GM23338 (cell line): ENCODE measurements at regions not wholly inside any gene's neighbourhood (a gene's known extent, or its start where the extent isn't known, plus 50 kb on each side); places are given as distances from the start of the nearest gene placed in this dataset.

Source experiments
- ATAC-seq: fragments of 200-7000 bp; cut with Tn5 transposase; 3 replicates; pipeline ENCODE4 v1.9.1; 2020
- DNase-seq: peaks from one replicate; pipeline ENCODE4 v3.0.0-alpha.2; 2015; ENCODE audit warnings: low spot score
- H2AFZ ChIP-seq: fragments of 200-600 bp; sonication (generic); 2 replicates; pipeline ENCODE4 v1.8.0; 2016; ENCODE audit warnings: antibody characterized with exemption, mild to moderate bottlenecking, moderate library complexity
- H3F3A ChIP-seq: fragments of 200-600 bp; sonication (generic); replicated peaks from 2 replicates; pipeline ENCODE4 v1.8.0; 2017; ENCODE audit warnings: antibody characterized with exemption, mixed run types, low read depth
- H3K27ac ChIP-seq: fragments of 200-600 bp; sonication (generic); 2 replicates; pipeline ENCODE4 v1.6.1; 2016; ENCODE audit warnings: low read depth
- H3K27me3 ChIP-seq: fragments of 200-600 bp; sonication (generic); 2 replicates; pipeline ENCODE4 v1.8.0; 2016; ENCODE audit warnings: mild to moderate bottlenecking, mixed run types, moderate library complexity; ENCODE audit not compliant: insufficient read depth
- H3K36me3 ChIP-seq: fragments of 200-600 bp; sonication (generic); 2 replicates; pipeline ENCODE4 v1.8.0; 2016; ENCODE audit warnings: mild to moderate bottlenecking; ENCODE audit not compliant: insufficient read depth
- H3K4me1 ChIP-seq: fragments of 200-600 bp; sonication (generic); 2 replicates; pipeline ENCODE4 v1.8.0; 2016; ENCODE audit warnings: mild to moderate bottlenecking, moderate library complexity; ENCODE audit not compliant: insufficient read depth
- H3K4me2 ChIP-seq: fragments of 200-600 bp; sonication (generic); 2 replicates; pipeline ENCODE4 v1.7.1; 2017; ENCODE audit warnings: mixed run types
- H3K4me3 ChIP-seq: fragments of 200-600 bp; sonication (generic); 2 replicates; pipeline ENCODE4 v1.6.1; 2016; ENCODE audit warnings: mixed run types
- H3K79me2 ChIP-seq: fragments of 200-600 bp; sonication (generic); replicated peaks from 2 replicates; pipeline ENCODE4 v1.8.0; 2017; ENCODE audit warnings: mild to moderate bottlenecking; ENCODE audit not compliant: insufficient read depth
- H3K9me2 ChIP-seq: fragments of 200-600 bp; sonication (generic); 2 replicates; pipeline ENCODE4 v1.8.0; 2017; ENCODE audit not compliant: insufficient read depth
- H4K20me1 ChIP-seq: fragments of 200-600 bp; sonication (generic); replicated peaks from 2 replicates; pipeline ENCODE4 v1.8.0; 2017; ENCODE audit warnings: mild to moderate bottlenecking; ENCODE audit not compliant: insufficient read depth
- H3K27ac Mint-ChIP-seq: 2 replicates; pipeline ENCODE4 v1.8.0; 2020; ENCODE audit warnings: inconsistent platforms, mild to moderate bottlenecking, moderate library complexity, mixed read lengths
- H3K27me3 Mint-ChIP-seq: 3 replicates; pipeline ENCODE4 v1.8.0; 2022; ENCODE audit warnings: low read depth, mild to moderate bottlenecking, moderate library complexity, mixed read lengths, inconsistent platforms; ENCODE audit not compliant: insufficient read depth, poor library complexity
- H3K36me3 Mint-ChIP-seq: 3 replicates; pipeline ENCODE4 v1.8.0; 2021; ENCODE audit warnings: low read depth, mild to moderate bottlenecking, inconsistent platforms, moderate library complexity, mixed read lengths
- H3K4me1 Mint-ChIP-seq: 3 replicates; pipeline ENCODE4 v1.8.0; 2020; ENCODE audit warnings: mild to moderate bottlenecking, inconsistent platforms, mixed read lengths
- H3K4me3 Mint-ChIP-seq: 3 replicates; pipeline ENCODE4 v1.8.0; 2021; ENCODE audit warnings: moderate library complexity, mild to moderate bottlenecking, inconsistent platforms, mixed read lengths
- H3K9me3 Mint-ChIP-seq: 3 replicates; pipeline ENCODE4 v1.8.0; 2020; ENCODE audit warnings: moderate library complexity, mild to moderate bottlenecking, inconsistent platforms, mixed read lengths
- CREB1 ChIP-seq: fragments of 250-450 bp; sonication (Bioruptor Pico); IDR thresholded peaks from 2 replicates; pipeline ENCODE4 v1.5.0; 2020; ENCODE audit warnings: low read depth, mild to moderate bottlenecking, moderate library complexity
- ETS1 ChIP-seq: IDR thresholded peaks from 2 replicates; pipeline ENCODE4 v1.6.1; 2016; ENCODE audit warnings: antibody characterized with exemption
- EZH2 ChIP-seq: fragments of 200-600 bp; sonication (generic); IDR thresholded peaks from one replicate; pipeline ENCODE4 v1.8.0; 2017; ENCODE audit warnings: antibody characterized with exemption, mild to moderate bottlenecking, low read depth; ENCODE audit not compliant: unreplicated experiment
- EZH2phosphoT487 ChIP-seq: fragments of 200-600 bp; sonication (generic); IDR thresholded peaks from one replicate; pipeline ENCODE4 v1.8.1; 2018; ENCODE audit warnings: antibody characterized with exemption; ENCODE audit not compliant: unreplicated experiment
- JUNB ChIP-seq: IDR thresholded peaks from one replicate; pipeline ENCODE4 v1.6.1; 2016; ENCODE audit warnings: antibody characterized with exemption; ENCODE audit not compliant: unreplicated experiment
- NANOG ChIP-seq: IDR thresholded peaks from 2 replicates; pipeline ENCODE4 v1.6.1; 2016; ENCODE audit warnings: antibody characterized with exemption, borderline replicate concordance
- POLR2AphosphoS5 ChIP-seq: IDR thresholded peaks from 2 replicates; pipeline ENCODE4 v1.6.1; 2016; ENCODE audit warnings: antibody characterized with exemption, low read depth
- REST ChIP-seq: IDR thresholded peaks from one replicate; pipeline ENCODE4 v1.6.1; 2018; ENCODE audit warnings: antibody characterized with exemption; ENCODE audit not compliant: unreplicated experiment
- STAT1 ChIP-seq: IDR thresholded peaks from one replicate; pipeline ENCODE4 v1.6.1; 2016; ENCODE audit warnings: antibody characterized with exemption; ENCODE audit not compliant: unreplicated experiment
- ZNF114 ChIP-seq: fragments of 250-450 bp; sonication (Bioruptor Pico); IDR thresholded peaks from 2 replicates; pipeline ENCODE4 v1.5.0; 2020; ENCODE audit warnings: mild to moderate bottlenecking, moderate library complexity
- ZNF331 ChIP-seq: fragments of 250-450 bp; sonication (Bioruptor Pico); IDR thresholded peaks from 2 replicates; pipeline ENCODE4 v1.5.0; 2020; ENCODE audit warnings: low read depth, mild to moderate bottlenecking, moderate library complexity
- TF ChIP-seq, protein P1 (sequence below), 2 experiments: fragments of 200-600 bp in 1 of 2; sonication (generic) in 1 of 2; conservative IDR thresholded peaks; 2 replicates each; pipeline versions ENCODE4 v1.5.1 to v1.6.1; 2016 to 2017; ENCODE audit warnings: antibody characterized with exemption in 2 of 2, low read depth in 2 of 2, mild to moderate bottlenecking in 2 of 2, moderate library complexity in 1 of 2
- TF ChIP-seq, protein P2 (sequence below): fragments of 250-450 bp; sonication (Bioruptor Pico); IDR thresholded peaks from 2 replicates; pipeline ENCODE4 v1.5.0; 2020; ENCODE audit warnings: mild to moderate bottlenecking, moderate library complexity

- Mint-ChIP-seq H3K4me1 (no peaks in the 10 kb centered on the region), H3K4me3 (no peak overlapping the region), H3K9me3 (no peaks in the 10 kb centered on the region), H3K27ac (no peak overlapping the region), H3K27me3 (no peaks in the 10 kb centered on the region), H3K36me3 (no peaks in the 10 kb centered on the region)
- DNase-seq (no peak), ATAC-seq (no peak)
- Histone ChIP-seq H3K79me2 (no peaks in the 10 kb centered on the region), H3K4me3 (no peak overlapping the region), H3K4me1 (no peaks in the 10 kb centered on the region), H3K27me3 (no peaks in the 10 kb centered on the region), H3F3A (no peaks in the 10 kb centered on the region), H2AFZ (no peak overlapping the region), H3K36me3 (no peaks in the 10 kb centered on the region), H3K4me2 (no peak overlapping the region), H3K27ac (no peak overlapping the region), H3K9me2 (peaks cover 4% of the 10 kb centered on the region; the same call in 1 of the 2 replicates), H4K20me1 (no peaks in the 10 kb centered on the region)
- TF ChIP-seq REST, result no peak
- TF ChIP-seq NANOG, result no peak
- TF ChIP-seq JUNB, result no peak
- TF ChIP-seq, protein P1, sequence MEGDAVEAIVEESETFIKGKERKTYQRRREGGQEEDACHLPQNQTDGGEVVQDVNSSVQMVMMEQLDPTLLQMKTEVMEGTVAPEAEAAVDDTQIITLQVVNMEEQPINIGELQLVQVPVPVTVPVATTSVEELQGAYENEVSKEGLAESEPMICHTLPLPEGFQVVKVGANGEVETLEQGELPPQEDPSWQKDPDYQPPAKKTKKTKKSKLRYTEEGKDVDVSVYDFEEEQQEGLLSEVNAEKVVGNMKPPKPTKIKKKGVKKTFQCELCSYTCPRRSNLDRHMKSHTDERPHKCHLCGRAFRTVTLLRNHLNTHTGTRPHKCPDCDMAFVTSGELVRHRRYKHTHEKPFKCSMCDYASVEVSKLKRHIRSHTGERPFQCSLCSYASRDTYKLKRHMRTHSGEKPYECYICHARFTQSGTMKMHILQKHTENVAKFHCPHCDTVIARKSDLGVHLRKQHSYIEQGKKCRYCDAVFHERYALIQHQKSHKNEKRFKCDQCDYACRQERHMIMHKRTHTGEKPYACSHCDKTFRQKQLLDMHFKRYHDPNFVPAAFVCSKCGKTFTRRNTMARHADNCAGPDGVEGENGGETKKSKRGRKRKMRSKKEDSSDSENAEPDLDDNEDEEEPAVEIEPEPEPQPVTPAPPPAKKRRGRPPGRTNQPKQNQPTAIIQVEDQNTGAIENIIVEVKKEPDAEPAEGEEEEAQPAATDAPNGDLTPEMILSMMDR (conservative IDR thresholded peaks at IDR 0.05; ENCODE audit: low read depth in 2 of 2), result no peak
- TF ChIP-seq EZH2phosphoT487, result no peak
- TF ChIP-seq ETS1, result no peak
- no peak for TF ChIP-seq CREB1
- no peak for TF ChIP-seq ZNF114 (CRISPR knock-in tag)
- TF ChIP-seq, protein P2, sequence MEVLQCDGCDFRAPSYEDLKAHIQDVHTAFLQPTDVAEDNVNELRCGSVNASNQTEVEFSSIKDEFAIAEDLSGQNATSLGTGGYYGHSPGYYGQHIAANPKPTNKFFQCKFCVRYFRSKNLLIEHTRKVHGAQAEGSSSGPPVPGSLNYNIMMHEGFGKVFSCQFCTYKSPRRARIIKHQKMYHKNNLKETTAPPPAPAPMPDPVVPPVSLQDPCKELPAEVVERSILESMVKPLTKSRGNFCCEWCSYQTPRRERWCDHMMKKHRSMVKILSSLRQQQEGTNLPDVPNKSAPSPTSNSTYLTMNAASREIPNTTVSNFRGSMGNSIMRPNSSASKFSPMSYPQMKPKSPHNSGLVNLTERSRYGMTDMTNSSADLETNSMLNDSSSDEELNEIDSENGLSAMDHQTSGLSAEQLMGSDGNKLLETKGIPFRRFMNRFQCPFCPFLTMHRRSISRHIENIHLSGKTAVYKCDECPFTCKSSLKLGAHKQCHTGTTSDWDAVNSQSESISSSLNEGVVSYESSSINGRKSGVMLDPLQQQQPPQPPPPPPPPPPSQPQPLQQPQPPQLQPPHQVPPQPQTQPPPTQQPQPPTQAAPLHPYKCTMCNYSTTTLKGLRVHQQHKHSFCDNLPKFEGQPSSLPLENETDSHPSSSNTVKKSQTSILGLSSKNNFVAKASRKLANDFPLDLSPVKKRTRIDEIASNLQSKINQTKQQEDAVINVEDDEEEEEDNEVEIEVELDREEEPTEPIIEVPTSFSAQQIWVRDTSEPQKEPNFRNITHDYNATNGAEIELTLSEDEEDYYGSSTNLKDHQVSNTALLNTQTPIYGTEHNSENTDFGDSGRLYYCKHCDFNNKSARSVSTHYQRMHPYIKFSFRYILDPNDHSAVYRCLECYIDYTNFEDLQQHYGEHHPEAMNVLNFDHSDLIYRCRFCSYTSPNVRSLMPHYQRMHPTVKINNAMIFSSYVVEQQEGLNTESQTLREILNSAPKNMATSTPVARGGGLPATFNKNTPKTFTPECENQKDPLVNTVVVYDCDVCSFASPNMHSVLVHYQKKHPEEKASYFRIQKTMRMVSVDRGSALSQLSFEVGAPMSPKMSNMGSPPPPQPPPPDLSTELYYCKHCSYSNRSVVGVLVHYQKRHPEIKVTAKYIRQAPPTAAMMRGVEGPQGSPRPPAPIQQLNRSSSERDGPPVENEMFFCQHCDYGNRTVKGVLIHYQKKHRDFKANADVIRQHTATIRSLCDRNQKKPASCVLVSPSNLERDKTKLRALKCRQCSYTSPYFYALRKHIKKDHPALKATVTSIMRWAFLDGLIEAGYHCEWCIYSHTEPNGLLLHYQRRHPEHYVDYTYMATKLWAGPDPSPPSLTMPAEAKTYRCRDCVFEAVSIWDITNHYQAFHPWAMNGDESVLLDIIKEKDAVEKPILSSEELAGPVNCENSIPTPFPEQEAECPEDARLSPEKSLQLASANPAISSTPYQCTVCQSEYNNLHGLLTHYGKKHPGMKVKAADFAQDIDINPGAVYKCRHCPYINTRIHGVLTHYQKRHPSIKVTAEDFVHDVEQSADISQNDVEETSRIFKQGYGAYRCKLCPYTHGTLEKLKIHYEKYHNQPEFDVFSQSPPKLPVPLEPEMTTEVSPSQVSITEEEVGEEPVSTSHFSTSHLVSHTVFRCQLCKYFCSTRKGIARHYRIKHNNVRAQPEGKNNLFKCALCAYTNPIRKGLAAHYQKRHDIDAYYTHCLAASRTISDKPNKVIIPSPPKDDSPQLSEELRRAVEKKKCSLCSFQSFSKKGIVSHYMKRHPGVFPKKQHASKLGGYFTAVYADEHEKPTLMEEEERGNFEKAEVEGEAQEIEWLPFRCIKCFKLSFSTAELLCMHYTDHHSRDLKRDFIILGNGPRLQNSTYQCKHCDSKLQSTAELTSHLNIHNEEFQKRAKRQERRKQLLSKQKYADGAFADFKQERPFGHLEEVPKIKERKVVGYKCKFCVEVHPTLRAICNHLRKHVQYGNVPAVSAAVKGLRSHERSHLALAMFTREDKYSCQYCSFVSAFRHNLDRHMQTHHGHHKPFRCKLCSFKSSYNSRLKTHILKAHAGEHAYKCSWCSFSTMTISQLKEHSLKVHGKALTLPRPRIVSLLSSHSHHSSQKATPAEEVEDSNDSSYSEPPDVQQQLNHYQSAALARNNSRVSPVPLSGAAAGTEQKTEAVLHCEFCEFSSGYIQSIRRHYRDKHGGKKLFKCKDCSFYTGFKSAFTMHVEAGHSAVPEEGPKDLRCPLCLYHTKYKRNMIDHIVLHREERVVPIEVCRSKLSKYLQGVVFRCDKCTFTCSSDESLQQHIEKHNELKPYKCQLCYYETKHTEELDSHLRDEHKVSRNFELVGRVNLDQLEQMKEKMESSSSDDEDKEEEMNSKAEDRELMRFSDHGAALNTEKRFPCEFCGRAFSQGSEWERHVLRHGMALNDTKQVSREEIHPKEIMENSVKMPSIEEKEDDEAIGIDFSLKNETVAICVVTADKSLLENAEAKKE (CRISPR knock-in tag), result no peak
- no peak for TF ChIP-seq ZNF331 (CRISPR knock-in tag)
- TF ChIP-seq STAT1, result no peak
- TF ChIP-seq EZH2, result no peak
- TF ChIP-seq POLR2AphosphoS5, result no peak
Observed at GRCh38 chr11:80355251-80355650, 914.4 kb upstream of the TENM4 start.
